Smooth muscle cell (in vitro differentiated cells): ENCODE measurements at regions not wholly inside any gene's neighbourhood (a gene's known extent, or its start where the extent isn't known, plus 50 kb on each side); places are given as distances from the start of the nearest gene placed in this dataset.
"Not testable (repeated sequence)": the region's sequence is repeated elsewhere in the genome, so short reads cannot be mapped to it uniquely, and the experiment has no call there.

Experiments
- DNase-seq: peaks from one replicate; lab custom pipeline; 2025; ENCODE audit not compliant: unreplicated experiment; lab: John Stamatoyannopoulos, UW
- H2AFZ ChIP-seq: fragments of 200-600 bp; sonication (generic); 2 replicates; pipeline ENCODE4 v1.6.0; 2016; ENCODE audit warnings: antibody characterized with exemption, low read depth, mild to moderate bottlenecking
- H3F3A ChIP-seq: fragments of 200-600 bp; sonication (generic); 2 replicates; pipeline ENCODE4 v1.6.0; 2017; ENCODE audit warnings: antibody characterized with exemption, low read depth
- H3K27ac ChIP-seq: fragments of 200-600 bp; sonication (generic); 2 replicates; pipeline ENCODE4 v1.5.1; 2016; ENCODE audit warnings: low read depth, mild to moderate bottlenecking
- H3K27me3 ChIP-seq: fragments of 200-600 bp; sonication (generic); 2 replicates; pipeline ENCODE4 v1.6.1; 2016; ENCODE audit warnings: low read depth, mild to moderate bottlenecking
- H3K36me3 ChIP-seq: fragments of 200-600 bp; sonication (generic); 2 replicates; pipeline ENCODE4 v1.5.1; 2016; ENCODE audit warnings: low read depth
- H3K4me1 ChIP-seq: fragments of 200-600 bp; sonication (generic); 2 replicates; pipeline ENCODE4 v1.5.1; 2016; ENCODE audit warnings: low read depth
- H3K4me2 ChIP-seq: fragments of 200-600 bp; sonication (generic); 2 replicates; pipeline ENCODE4 v1.6.0; 2016; ENCODE audit warnings: mild to moderate bottlenecking
- H3K4me3 ChIP-seq: fragments of 200-600 bp; sonication (generic); 2 replicates; pipeline ENCODE4 v1.5.1; 2016; ENCODE audit warnings: mild to moderate bottlenecking
- H3K79me2 ChIP-seq: fragments of 200-600 bp; sonication (generic); 2 replicates; pipeline ENCODE4 v1.6.0; 2016; ENCODE audit warnings: low read depth, mild to moderate bottlenecking
- H3K9ac ChIP-seq: fragments of 200-600 bp; sonication (generic); 2 replicates; pipeline ENCODE4 v1.6.0; 2016; ENCODE audit warnings: low read depth
- H3K9me3 ChIP-seq: fragments of 200-600 bp; sonication (generic); replicated peaks from 2 replicates; pipeline ENCODE4 v1.5.1; 2016; ENCODE audit warnings: low read depth
- H4K20me1 ChIP-seq: fragments of 200-600 bp; sonication (generic); 2 replicates; pipeline ENCODE4 v1.6.0; 2016; ENCODE audit warnings: low read depth
- WGBS: methylation state at CpG from one replicate; pipeline ENCODE4 v1.1.7; 2016; ENCODE audit warnings: low lambda C conversion rate; 5-methylcytosine and 5-hydroxymethylcytosine counted together
- TF ChIP-seq, protein P1 (sequence below): fragments of 200-600 bp; sonication (generic); IDR thresholded peaks from 2 replicates; pipeline ENCODE4 v1.5.1; 2017; ENCODE audit warnings: borderline replicate concordance, mild to moderate bottlenecking, antibody characterized with exemption; ENCODE audit not compliant: insufficient read depth, poor library complexity, severe bottlenecking

DNA sequence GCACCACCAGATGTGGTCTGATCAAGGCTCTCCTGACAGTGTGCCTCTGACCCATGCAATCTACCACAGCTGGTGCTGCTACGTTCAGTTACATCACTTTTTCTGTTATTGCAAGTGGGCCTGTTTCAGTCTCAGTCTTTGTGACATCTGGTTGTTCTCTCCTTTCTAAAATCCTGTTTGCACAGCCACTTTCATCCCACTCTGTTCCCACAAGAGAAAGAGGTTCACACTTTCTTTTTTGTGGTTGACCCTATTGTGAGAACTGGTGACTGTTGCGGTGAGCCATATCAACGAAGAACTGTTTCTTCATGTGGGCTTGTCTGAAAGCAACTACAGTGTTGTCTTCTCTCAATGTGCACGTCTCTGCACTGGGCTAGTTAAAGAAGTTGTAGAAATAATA lies 342.8 kb upstream of the ARPP21 start:
- Histone ChIP-seq H3K36me3 (no peaks in the 10 kb centered on the region), H4K20me1 (no peaks in the 10 kb centered on the region), H3K4me2 (no peak overlapping the region), H3F3A (no peaks in the 10 kb centered on the region), H3K9me3 (no peaks in the 10 kb centered on the region), H3K4me1 (no peaks in the 10 kb centered on the region), H3K27ac (no peak overlapping the region), H3K4me3 (no peak overlapping the region), H3K79me2 (no peaks in the 10 kb centered on the region), H3K9ac (no peak overlapping the region), H2AFZ (no peak overlapping the region), H3K27me3 (no peaks in the 10 kb centered on the region)
- TF ChIP-seq, protein P1, sequence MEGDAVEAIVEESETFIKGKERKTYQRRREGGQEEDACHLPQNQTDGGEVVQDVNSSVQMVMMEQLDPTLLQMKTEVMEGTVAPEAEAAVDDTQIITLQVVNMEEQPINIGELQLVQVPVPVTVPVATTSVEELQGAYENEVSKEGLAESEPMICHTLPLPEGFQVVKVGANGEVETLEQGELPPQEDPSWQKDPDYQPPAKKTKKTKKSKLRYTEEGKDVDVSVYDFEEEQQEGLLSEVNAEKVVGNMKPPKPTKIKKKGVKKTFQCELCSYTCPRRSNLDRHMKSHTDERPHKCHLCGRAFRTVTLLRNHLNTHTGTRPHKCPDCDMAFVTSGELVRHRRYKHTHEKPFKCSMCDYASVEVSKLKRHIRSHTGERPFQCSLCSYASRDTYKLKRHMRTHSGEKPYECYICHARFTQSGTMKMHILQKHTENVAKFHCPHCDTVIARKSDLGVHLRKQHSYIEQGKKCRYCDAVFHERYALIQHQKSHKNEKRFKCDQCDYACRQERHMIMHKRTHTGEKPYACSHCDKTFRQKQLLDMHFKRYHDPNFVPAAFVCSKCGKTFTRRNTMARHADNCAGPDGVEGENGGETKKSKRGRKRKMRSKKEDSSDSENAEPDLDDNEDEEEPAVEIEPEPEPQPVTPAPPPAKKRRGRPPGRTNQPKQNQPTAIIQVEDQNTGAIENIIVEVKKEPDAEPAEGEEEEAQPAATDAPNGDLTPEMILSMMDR = no peak
- no peak for DNase-seq
- 61% methylated on average over 4 of the region's 4 CpGs for WGBS

DNA sequence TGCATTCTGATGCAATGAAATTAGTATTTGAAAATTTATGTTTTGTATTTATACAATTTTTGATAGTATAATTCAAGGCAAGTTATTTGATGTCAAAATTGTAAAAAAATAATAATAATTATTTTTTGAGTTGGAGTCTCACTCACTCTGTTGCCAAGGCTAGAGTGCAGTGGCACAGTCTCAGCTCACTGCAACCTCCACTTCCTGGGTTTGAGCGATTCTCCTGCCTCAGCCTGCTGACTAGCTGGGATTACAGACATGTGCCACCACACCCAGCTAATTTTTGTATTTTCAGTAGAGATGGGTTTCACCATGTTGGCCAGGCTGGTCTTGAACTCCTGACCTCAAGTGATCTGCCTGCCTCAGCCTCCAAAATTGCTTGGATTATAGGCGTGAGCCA lies 342.4 kb upstream of the ARPP21 start:
- H3F3A ChIP-seq, H3K9ac ChIP-seq, H3K36me3 ChIP-seq, H3K27ac ChIP-seq, H3K27me3 ChIP-seq, DNase-seq, H3K79me2 ChIP-seq, H3K9me3 ChIP-seq, H3K4me1 ChIP-seq, H2AFZ ChIP-seq, H3K4me3 ChIP-seq, H4K20me1 ChIP-seq, H3K4me2 ChIP-seq: not testable (repeated sequence)
- 91% methylated on average over 2 of the region's 2 CpGs for WGBS

DNA sequence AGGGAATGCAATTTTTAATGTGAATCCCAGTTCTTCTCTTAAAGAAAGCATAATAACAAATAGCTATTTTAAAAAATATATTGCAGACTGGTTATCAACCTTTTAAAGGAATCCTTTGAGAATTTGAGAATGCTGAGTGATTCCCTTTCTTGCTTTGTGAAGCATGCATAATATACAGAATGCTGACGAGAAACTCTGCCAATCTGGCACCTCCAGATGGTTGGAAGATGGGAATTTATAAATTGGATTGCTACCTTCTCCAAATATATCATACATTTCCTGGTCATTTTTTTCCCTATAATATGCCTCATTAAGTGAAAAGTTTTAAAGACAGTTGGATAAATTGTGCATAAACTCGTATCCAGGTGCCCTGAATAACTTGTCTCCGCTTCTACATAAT lies 333.9 kb upstream of the ARPP21 start:
- H3K9ac ChIP-seq = no peak overlapping the region
- no peak for DNase-seq
- 95% methylated on average over 3 of the region's 3 CpGs for WGBS
- no peak overlapping the region for H3K4me2 ChIP-seq
- no peaks in the 10 kb centered on the region for H3K4me1 ChIP-seq
- H3K9me3 ChIP-seq = no peaks in the 10 kb centered on the region
- no peaks in the 10 kb centered on the region for H3K27me3 ChIP-seq
- no peak overlapping the region for H3K27ac ChIP-seq
- no peak overlapping the region for H3K4me3 ChIP-seq
- no peaks in the 10 kb centered on the region for H3F3A ChIP-seq
- H3K36me3 ChIP-seq = no peaks in the 10 kb centered on the region
- no peak overlapping the region for H2AFZ ChIP-seq
- no peaks in the 10 kb centered on the region for H3K79me2 ChIP-seq
- H4K20me1 ChIP-seq = no peaks in the 10 kb centered on the region
- TF ChIP-seq, protein P1 = no peak

DNA sequence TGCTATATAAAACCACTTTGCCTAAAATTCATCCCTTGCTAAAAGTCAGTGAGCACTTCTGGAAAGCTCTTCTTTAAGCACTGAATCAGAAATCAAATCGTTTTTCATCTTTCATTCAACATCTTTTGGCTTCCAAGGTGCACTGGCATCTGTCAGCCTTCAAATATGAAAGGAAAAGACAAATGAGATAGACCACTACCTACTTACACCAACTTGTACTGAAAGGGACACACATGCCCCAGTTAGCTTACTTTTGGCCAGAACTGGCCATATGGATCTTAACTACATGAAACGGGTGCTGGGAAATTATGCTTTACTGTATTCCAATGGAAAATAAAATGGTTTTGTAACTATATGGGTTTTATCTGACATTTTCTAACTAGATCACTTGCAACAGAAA lies 332.0 kb upstream of the ARPP21 start:
- no peak for DNase-seq
- TF ChIP-seq, protein P1 = no peak
- H3K9ac ChIP-seq = no peak overlapping the region
- H2AFZ ChIP-seq = no peak overlapping the region
- no peaks in the 10 kb centered on the region for H3K36me3 ChIP-seq
- 79% methylated on average over 2 of the region's 2 CpGs for WGBS
- H3F3A ChIP-seq = no peaks in the 10 kb centered on the region
- H3K4me3 ChIP-seq = no peak overlapping the region
- no peaks in the 10 kb centered on the region for H3K27me3 ChIP-seq
- no peaks in the 10 kb centered on the region for H3K9me3 ChIP-seq
- H4K20me1 ChIP-seq = no peaks in the 10 kb centered on the region
- no peak overlapping the region for H3K4me2 ChIP-seq
- no peak overlapping the region for H3K27ac ChIP-seq
- no peaks in the 10 kb centered on the region for H3K4me1 ChIP-seq
- H3K79me2 ChIP-seq = no peaks in the 10 kb centered on the region

DNA sequence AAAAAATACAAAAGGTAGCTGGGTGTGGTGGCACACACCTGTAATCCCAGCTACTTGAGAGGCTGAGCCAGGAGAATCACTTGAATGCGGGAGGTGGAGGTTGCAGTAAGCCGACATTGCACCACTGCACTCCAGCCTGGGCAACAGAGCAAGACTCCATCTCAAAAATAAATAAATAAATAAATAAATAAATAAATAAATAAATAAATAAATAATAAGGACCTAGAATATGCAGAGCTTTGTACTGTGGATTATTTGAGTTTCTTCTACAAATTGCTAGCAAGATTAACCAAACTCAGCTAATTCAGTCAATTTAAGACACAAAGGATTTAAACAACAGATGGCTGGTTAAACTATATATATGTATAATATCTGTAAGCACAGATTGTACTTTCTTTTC lies 322.5 kb upstream of the ARPP21 start:
- H4K20me1 ChIP-seq = not testable (repeated sequence)

More for the DNA sequence above, 322.5 kb upstream of the ARPP21 start:
- 92% methylated on average over 2 of the region's 2 CpGs for WGBS
- H3K9me3 ChIP-seq, H3K27me3 ChIP-seq, H3K9ac ChIP-seq, H3K4me1 ChIP-seq, H3K36me3 ChIP-seq, DNase-seq, H2AFZ ChIP-seq, H3F3A ChIP-seq, H3K4me3 ChIP-seq, H3K4me2 ChIP-seq, H3K27ac ChIP-seq, H3K79me2 ChIP-seq: not testable (repeated sequence)
